HCT116 (cell line): ENCODE measurements at regions not wholly inside any gene's neighbourhood (a gene's known extent, or its start where the extent isn't known, plus 50 kb on each side); places are given as distances from the start of the nearest gene placed in this dataset.

Experiments
- ATAC-seq: fragments of 200-7000 bp; cut with Tn5 transposase; 2 replicates; pipeline ENCODE4 v1.9.1; 2020; ENCODE audit warnings: mild to moderate bottlenecking, moderate library complexity
- BruUV-seq: library from RNA; stranded (reverse); fragments of 400-500 nt; replicated peaks from 2 replicates; lab custom pipeline; 2021; lab: Mats Ljungman, UMichigan
- CTCF ChIA-PET: fragments of 300-600 bp; sonication (Branson Sonifier 250); formaldehyde crosslinking; loops from one replicate; lab custom pipeline; 2021; ENCODE audit warnings: antibody characterized with exemption; lab: Charles Lee
- POLR2A ChIA-PET: fragments of 300-600, 350-600 bp; sonication (Branson Sonifier 250); formaldehyde crosslinking; loops from one replicate; lab custom pipeline; 2021; ENCODE audit warnings: antibody characterized with exemption; lab: Charles Lee
- RAD21 ChIA-PET, 2 experiments: fragments of 300-600 bp; sonication (Branson Sonifier 250); formaldehyde crosslinking; loops; one replicate each; lab custom pipeline; 2023; ENCODE audit warnings: low total read pairs in 2 of 2; ENCODE audit not compliant: uncharacterized antibody in 2 of 2, unreplicated experiment in 2 of 2, low non-redundant PET in 1 of 2; lab: Charles Lee
- DNase-seq: peaks from one replicate; pipeline ENCODE4 v3.0.0-alpha.2; 2010; ENCODE audit warnings: low read depth, low spot score
- H2AFZ ChIP-seq: fragments of 200-600 bp; shearing (Covaris generic), sonication (generic); 2 replicates; pipeline ENCODE4 v1.6.1; 2017; ENCODE audit warnings: low read depth, mixed run types, mixed read lengths, antibody characterized with exemption, low read length; ENCODE audit not compliant: poor library complexity, severe bottlenecking
- H3K27ac ChIP-seq: 2 replicates; pipeline ENCODE4 v1.5.1; 2012; ENCODE audit warnings: low read depth, low read length
- H3K27me3 ChIP-seq: fragments of 200-600 bp; sonication (generic); 2 replicates; pipeline ENCODE4 v1.6.1; 2016; ENCODE audit warnings: mixed run types, low read length, mixed read lengths; ENCODE audit not compliant: insufficient read depth
- H3K36me3 ChIP-seq, 2 experiments: fragments of 200-500 bp in 1 of 2; fragments of 200-600 bp in 1 of 2; sonication (Bioruptor generic) in 1 of 2; sonication (generic) in 1 of 2; 2 replicates each; pipeline versions ENCODE4 v1.5.1 to v1.6.1; 2014 to 2016; ENCODE audit warnings: low read length in 2 of 2, inconsistent platforms in 1 of 2, mixed read lengths in 1 of 2, mixed run types in 1 of 2; ENCODE audit not compliant: insufficient read depth in 2 of 2, control insufficient read depth in 1 of 2
- H3K4me1 ChIP-seq, 2 experiments: fragments of 200-600 bp in 1 of 2; sonication (generic) in 1 of 2; 2 replicates each; pipeline versions ENCODE4 v1.5.1 to v1.6.1; 2012 to 2017; ENCODE audit warnings: low read length in 2 of 2, inconsistent platforms in 1 of 2, mild to moderate bottlenecking in 1 of 2, mixed read lengths in 1 of 2, mixed run types in 1 of 2, moderate library complexity in 1 of 2; ENCODE audit not compliant: insufficient read depth in 2 of 2, control insufficient read depth in 1 of 2
- H3K4me2 ChIP-seq: fragments of 200-600 bp; sonication (generic); 2 replicates; pipeline ENCODE4 v1.6.1; 2017; ENCODE audit warnings: mixed run types, low read length, mixed read lengths
- H3K4me3 ChIP-seq, 2 experiments: fragments of 200-600 bp in 1 of 2; sonication (generic) in 1 of 2; replicated peaks in 1 of 2; 2 replicates each; pipeline ENCODE4 v1.5.1; 2011 to 2016; ENCODE audit warnings: low read length in 2 of 2, control low read depth in 1 of 2, low read depth in 1 of 2, mild to moderate bottlenecking in 1 of 2, mixed read lengths in 1 of 2, mixed run types in 1 of 2
- H3K79me2 ChIP-seq: fragments of 200-600 bp; sonication (generic); 2 replicates; pipeline ENCODE4 v1.6.1; 2017; ENCODE audit warnings: mild to moderate bottlenecking, mixed run types, low read length, moderate library complexity, mixed read lengths; ENCODE audit not compliant: insufficient read depth
- H3K9ac ChIP-seq: fragments of 200-600 bp; sonication (generic); 2 replicates; pipeline ENCODE4 v1.6.1; 2016; ENCODE audit warnings: low read length, mixed read lengths
- H3K9me2 ChIP-seq: fragments of 200-600 bp; sonication (generic), shearing (Covaris generic); 2 replicates; pipeline ENCODE4 v1.6.1; 2017; ENCODE audit warnings: mixed run types, mild to moderate bottlenecking, moderate library complexity; ENCODE audit not compliant: insufficient read depth
- H3K9me3 ChIP-seq, 2 experiments: fragments of 200-500 bp in 1 of 2; fragments of 200-600 bp in 1 of 2; sonication (Bioruptor generic) in 1 of 2; sonication (generic) in 1 of 2; 2 replicates each; pipeline ENCODE4 v1.6.1; 2014 to 2017; ENCODE audit warnings: low read length in 2 of 2, mixed read lengths in 2 of 2, inconsistent platforms in 1 of 2, low read depth in 1 of 2, mild to moderate bottlenecking in 1 of 2, mixed run types in 1 of 2, moderate library complexity in 1 of 2; ENCODE audit not compliant: control insufficient read depth in 1 of 2, insufficient read depth in 1 of 2
- H4K20me1 ChIP-seq: fragments of 200-600 bp; sonication (generic), shearing (Covaris generic); 2 replicates; pipeline ENCODE4 v1.6.1; 2017; ENCODE audit warnings: mixed run types, mild to moderate bottlenecking, moderate library complexity; ENCODE audit not compliant: insufficient read depth
- CBX3 ChIP-seq: IDR thresholded peaks from 2 replicates; pipeline ENCODE4 v1.6.1; 2012; ENCODE audit warnings: low read depth
- CEBPB ChIP-seq: IDR thresholded peaks from 2 replicates; pipeline ENCODE4 v1.6.1; 2012; ENCODE audit warnings: low read depth
- EGR1 ChIP-seq: IDR thresholded peaks from 2 replicates; pipeline ENCODE4 v1.6.1; 2012; ENCODE audit warnings: low read depth
- ELF1 ChIP-seq: IDR thresholded peaks from 2 replicates; pipeline ENCODE4 v1.6.1; 2012; ENCODE audit warnings: low read depth, borderline replicate concordance
- EZH2 ChIP-seq: fragments of 200-600 bp; sonication (generic); IDR thresholded peaks from 2 replicates; pipeline ENCODE4 v1.6.1; 2017; ENCODE audit warnings: antibody characterized with exemption, mixed run types
- FOSL1 ChIP-seq: IDR thresholded peaks from 2 replicates; pipeline ENCODE4 v1.6.1; 2012; ENCODE audit warnings: low read depth
- JUND ChIP-seq: IDR thresholded peaks from 2 replicates; pipeline ENCODE4 v1.6.1; 2012
- POLR2A ChIP-seq: IDR thresholded peaks from 2 replicates; pipeline ENCODE4 v1.7.0; 2011; ENCODE audit warnings: borderline replicate concordance; ENCODE audit not compliant: insufficient read depth, insufficient read length; ENCODE audit errors: extremely low read depth
- POLR2AphosphoS5 ChIP-seq: IDR thresholded peaks from 2 replicates; pipeline ENCODE4 v1.6.1; 2011; ENCODE audit warnings: mild to moderate bottlenecking, low read depth, low read length, moderate library complexity
- RAD21 ChIP-seq: IDR thresholded peaks from 2 replicates; pipeline ENCODE4 v1.6.1; 2012; ENCODE audit warnings: low read depth, mild to moderate bottlenecking
- SIN3A ChIP-seq: IDR thresholded peaks from 2 replicates; pipeline ENCODE4 v1.6.1; 2012; ENCODE audit warnings: low read depth
- SP1 ChIP-seq: IDR thresholded peaks from 2 replicates; pipeline ENCODE4 v1.6.1; 2012; ENCODE audit warnings: low read depth
- SRF ChIP-seq: IDR thresholded peaks from 2 replicates; pipeline ENCODE4 v1.6.1; 2012; ENCODE audit warnings: low read depth
- TCF7L2 ChIP-seq: IDR thresholded peaks from 2 replicates; pipeline ENCODE4 v1.7.0; 2011; ENCODE audit warnings: borderline replicate concordance, inconsistent platforms; ENCODE audit not compliant: insufficient read depth, insufficient read length; ENCODE audit errors: extremely low read depth
- ZFX ChIP-seq: fragments of 450-650 bp; IDR thresholded peaks from 2 replicates; pipeline ENCODE4 v1.6.1; 2017
- intact Hi-C: fragments of 100-400 bp; cut with micrococcal nuclease; formaldehyde crosslinking; loops from 2 replicates; pipeline ENCODE4 v1.10.0; 2022
- TF ChIP-seq, protein P1 (sequence below), 3 experiments: fragments of 200-600 bp in 1 of 3; sonication (generic) in 1 of 3; IDR thresholded peaks in 2 of 3; conservative IDR thresholded peaks in 1 of 3; 2 replicates each; pipeline ENCODE4 v1.5.1; 2012 to 2017; ENCODE audit warnings: low read depth in 2 of 3, low read length in 2 of 3, antibody characterized with exemption in 1 of 3, borderline replicate concordance in 1 of 3, control low read depth in 1 of 3, mild to moderate bottlenecking in 1 of 3, mixed read lengths in 1 of 3, mixed run types in 1 of 3, moderate library complexity in 1 of 3; ENCODE audit not compliant: insufficient read depth in 1 of 3
- TF ChIP-seq, protein P2 (sequence below): IDR thresholded peaks from 2 replicates; pipeline ENCODE4 v1.6.1; 2012; ENCODE audit warnings: low read depth
- TF ChIP-seq, protein P3 (sequence below): IDR thresholded peaks from 2 replicates; pipeline ENCODE4 v1.6.1; 2012
- TF ChIP-seq, protein P4 (sequence below): IDR thresholded peaks from 2 replicates; pipeline ENCODE4 v1.6.1; 2012

DNA sequence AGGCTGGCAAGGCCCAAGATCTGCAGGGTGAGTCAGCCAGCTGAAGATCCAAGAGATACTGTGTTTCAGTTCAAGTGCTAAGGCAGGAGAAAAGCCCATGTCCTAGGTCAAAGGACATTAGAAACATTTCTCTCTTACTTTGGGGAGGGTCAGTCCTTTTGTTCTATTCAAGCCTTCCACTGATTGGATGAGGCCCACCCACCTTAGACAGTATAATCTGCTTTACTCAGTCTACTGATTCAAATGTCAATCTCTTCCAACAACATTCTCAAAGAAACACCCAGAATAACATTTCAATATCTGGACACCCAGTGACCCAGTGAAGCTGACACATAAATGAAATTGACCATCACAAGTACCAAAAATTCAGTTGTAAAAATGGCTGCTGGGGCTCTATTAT is 367.8 kb upstream of the ZP4 start (continued):
- TF ChIP-seq, protein P1, sequence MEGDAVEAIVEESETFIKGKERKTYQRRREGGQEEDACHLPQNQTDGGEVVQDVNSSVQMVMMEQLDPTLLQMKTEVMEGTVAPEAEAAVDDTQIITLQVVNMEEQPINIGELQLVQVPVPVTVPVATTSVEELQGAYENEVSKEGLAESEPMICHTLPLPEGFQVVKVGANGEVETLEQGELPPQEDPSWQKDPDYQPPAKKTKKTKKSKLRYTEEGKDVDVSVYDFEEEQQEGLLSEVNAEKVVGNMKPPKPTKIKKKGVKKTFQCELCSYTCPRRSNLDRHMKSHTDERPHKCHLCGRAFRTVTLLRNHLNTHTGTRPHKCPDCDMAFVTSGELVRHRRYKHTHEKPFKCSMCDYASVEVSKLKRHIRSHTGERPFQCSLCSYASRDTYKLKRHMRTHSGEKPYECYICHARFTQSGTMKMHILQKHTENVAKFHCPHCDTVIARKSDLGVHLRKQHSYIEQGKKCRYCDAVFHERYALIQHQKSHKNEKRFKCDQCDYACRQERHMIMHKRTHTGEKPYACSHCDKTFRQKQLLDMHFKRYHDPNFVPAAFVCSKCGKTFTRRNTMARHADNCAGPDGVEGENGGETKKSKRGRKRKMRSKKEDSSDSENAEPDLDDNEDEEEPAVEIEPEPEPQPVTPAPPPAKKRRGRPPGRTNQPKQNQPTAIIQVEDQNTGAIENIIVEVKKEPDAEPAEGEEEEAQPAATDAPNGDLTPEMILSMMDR (IDR thresholded peaks at IDR 0.05 in 2 of 3, conservative IDR thresholded peaks at IDR 0.05 in 1 of 3; ENCODE audit: borderline replicate concordance in 1 of 3, insufficient read depth in 1 of 3, low read depth in 2 of 3, low read length in 2 of 3) = no peak
- TF ChIP-seq ZFX (no peak), EZH2 (no peak), RAD21 (no peak), SRF (no peak)

DNA sequence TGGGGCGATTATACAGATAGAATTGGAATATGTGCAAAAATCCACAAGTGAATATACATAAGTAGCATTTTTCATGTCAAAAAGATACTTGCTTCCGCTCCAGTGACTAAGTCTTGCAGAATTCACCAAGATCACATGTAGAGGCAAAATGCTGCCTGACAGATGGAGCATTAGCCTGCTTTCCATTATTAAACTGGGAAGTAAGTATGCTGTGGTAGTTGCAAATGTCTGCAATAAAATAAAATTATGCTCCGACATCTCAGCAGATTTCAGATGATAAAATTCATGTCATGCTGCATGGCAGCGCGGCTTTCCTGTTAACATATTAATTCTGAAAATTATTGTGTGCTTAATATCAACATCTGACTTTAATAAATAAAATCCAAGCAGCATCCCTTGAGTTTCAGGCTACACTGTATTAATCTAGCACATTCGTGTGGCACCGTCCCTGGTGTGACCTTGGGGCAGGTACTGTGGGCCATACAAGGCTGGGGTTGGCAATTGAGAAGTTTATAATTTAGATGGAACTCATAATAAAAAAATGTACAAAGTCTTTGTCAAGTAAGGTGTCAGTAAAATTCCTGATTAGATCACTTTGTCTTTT is 366.4 kb upstream of the ZP4 start:
- intact Hi-C loops = no loop called here
- TF ChIP-seq SIN3A = no peak
- TF ChIP-seq RAD21 = no peak
- TF ChIP-seq JUND = no peak
- TF ChIP-seq, protein P2, sequence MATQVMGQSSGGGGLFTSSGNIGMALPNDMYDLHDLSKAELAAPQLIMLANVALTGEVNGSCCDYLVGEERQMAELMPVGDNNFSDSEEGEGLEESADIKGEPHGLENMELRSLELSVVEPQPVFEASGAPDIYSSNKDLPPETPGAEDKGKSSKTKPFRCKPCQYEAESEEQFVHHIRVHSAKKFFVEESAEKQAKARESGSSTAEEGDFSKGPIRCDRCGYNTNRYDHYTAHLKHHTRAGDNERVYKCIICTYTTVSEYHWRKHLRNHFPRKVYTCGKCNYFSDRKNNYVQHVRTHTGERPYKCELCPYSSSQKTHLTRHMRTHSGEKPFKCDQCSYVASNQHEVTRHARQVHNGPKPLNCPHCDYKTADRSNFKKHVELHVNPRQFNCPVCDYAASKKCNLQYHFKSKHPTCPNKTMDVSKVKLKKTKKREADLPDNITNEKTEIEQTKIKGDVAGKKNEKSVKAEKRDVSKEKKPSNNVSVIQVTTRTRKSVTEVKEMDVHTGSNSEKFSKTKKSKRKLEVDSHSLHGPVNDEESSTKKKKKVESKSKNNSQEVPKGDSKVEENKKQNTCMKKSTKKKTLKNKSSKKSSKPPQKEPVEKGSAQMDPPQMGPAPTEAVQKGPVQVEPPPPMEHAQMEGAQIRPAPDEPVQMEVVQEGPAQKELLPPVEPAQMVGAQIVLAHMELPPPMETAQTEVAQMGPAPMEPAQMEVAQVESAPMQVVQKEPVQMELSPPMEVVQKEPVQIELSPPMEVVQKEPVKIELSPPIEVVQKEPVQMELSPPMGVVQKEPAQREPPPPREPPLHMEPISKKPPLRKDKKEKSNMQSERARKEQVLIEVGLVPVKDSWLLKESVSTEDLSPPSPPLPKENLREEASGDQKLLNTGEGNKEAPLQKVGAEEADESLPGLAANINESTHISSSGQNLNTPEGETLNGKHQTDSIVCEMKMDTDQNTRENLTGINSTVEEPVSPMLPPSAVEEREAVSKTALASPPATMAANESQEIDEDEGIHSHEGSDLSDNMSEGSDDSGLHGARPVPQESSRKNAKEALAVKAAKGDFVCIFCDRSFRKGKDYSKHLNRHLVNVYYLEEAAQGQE = no peak
- TF ChIP-seq, protein P3, sequence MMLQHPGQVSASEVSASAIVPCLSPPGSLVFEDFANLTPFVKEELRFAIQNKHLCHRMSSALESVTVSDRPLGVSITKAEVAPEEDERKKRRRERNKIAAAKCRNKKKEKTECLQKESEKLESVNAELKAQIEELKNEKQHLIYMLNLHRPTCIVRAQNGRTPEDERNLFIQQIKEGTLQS = no peak
- TF ChIP-seq CBX3 = no peak
- TF ChIP-seq ELF1 = no peak
- TF ChIP-seq FOSL1 = no peak
- no peak for TF ChIP-seq SP1
- no peak for TF ChIP-seq POLR2A
- TF ChIP-seq POLR2AphosphoS5 = no peak
- no peak for TF ChIP-seq TCF7L2
- TF ChIP-seq EGR1 = no peak
- TF ChIP-seq, protein P1 (IDR thresholded peaks at IDR 0.05 in 2 of 3, conservative IDR thresholded peaks at IDR 0.05 in 1 of 3; ENCODE audit: borderline replicate concordance in 1 of 3, insufficient read depth in 1 of 3, low read depth in 2 of 3, low read length in 2 of 3) = no peak
- TF ChIP-seq, protein P4, sequence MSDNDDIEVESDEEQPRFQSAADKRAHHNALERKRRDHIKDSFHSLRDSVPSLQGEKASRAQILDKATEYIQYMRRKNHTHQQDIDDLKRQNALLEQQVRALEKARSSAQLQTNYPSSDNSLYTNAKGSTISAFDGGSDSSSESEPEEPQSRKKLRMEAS = no peak
- TF ChIP-seq CEBPB = no peak

More for the DNA sequence above, 366.4 kb upstream of the ZP4 start:
- CTCF ChIA-PET = no interaction called here
- Histone ChIP-seq H3K9me3 (peaks cover 4 to 20% of the 10 kb centered on the region in 2 experiments; a peak in 2 of 4 replicates), H3K4me1 (no peaks in the 10 kb centered on the region), H3K79me2 (no peaks in the 10 kb centered on the region), H3K4me3 (no peak overlapping the region), H3K27ac (no peak overlapping the region), H3K27me3 (no peaks in the 10 kb centered on the region), H2AFZ (no peak overlapping the region), H3K36me3 (no peaks in the 10 kb centered on the region), H3K9ac (no peak overlapping the region), H3K9me2 (no peaks in the 10 kb centered on the region), H4K20me1 (no peaks in the 10 kb centered on the region), H3K4me2 (no peak overlapping the region)
- POLR2A ChIA-PET = no interaction called here
- RAD21 ChIA-PET = no interaction called here
- BruUV-seq = no TSS peak
- DNase-seq (no peak), ATAC-seq (no peak)
